ENCODE measurements at regions not wholly inside any gene's neighbourhood (a gene's known extent, or its start where the extent isn't known, plus 50 kb on each side); places are given as distances from the start of the nearest gene placed in this dataset.

- TF ChIP-seq, protein P1, sequence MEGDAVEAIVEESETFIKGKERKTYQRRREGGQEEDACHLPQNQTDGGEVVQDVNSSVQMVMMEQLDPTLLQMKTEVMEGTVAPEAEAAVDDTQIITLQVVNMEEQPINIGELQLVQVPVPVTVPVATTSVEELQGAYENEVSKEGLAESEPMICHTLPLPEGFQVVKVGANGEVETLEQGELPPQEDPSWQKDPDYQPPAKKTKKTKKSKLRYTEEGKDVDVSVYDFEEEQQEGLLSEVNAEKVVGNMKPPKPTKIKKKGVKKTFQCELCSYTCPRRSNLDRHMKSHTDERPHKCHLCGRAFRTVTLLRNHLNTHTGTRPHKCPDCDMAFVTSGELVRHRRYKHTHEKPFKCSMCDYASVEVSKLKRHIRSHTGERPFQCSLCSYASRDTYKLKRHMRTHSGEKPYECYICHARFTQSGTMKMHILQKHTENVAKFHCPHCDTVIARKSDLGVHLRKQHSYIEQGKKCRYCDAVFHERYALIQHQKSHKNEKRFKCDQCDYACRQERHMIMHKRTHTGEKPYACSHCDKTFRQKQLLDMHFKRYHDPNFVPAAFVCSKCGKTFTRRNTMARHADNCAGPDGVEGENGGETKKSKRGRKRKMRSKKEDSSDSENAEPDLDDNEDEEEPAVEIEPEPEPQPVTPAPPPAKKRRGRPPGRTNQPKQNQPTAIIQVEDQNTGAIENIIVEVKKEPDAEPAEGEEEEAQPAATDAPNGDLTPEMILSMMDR (conservative IDR thresholded peaks at IDR 0.05; ENCODE audit: low read depth in 2 of 2): no peak
- no peak for TF ChIP-seq POLR2AphosphoS5 (IDR thresholded peaks at IDR 0.05; ENCODE audit: low read depth)
- TF ChIP-seq EZH2 (IDR thresholded peaks at IDR 0.05; ENCODE audit: low read depth, unreplicated experiment): no peak
- TF ChIP-seq CREB1 (CRISPR knock-in tag; IDR thresholded peaks at IDR 0.05; ENCODE audit: low read depth): no peak
- TF ChIP-seq, protein P2, sequence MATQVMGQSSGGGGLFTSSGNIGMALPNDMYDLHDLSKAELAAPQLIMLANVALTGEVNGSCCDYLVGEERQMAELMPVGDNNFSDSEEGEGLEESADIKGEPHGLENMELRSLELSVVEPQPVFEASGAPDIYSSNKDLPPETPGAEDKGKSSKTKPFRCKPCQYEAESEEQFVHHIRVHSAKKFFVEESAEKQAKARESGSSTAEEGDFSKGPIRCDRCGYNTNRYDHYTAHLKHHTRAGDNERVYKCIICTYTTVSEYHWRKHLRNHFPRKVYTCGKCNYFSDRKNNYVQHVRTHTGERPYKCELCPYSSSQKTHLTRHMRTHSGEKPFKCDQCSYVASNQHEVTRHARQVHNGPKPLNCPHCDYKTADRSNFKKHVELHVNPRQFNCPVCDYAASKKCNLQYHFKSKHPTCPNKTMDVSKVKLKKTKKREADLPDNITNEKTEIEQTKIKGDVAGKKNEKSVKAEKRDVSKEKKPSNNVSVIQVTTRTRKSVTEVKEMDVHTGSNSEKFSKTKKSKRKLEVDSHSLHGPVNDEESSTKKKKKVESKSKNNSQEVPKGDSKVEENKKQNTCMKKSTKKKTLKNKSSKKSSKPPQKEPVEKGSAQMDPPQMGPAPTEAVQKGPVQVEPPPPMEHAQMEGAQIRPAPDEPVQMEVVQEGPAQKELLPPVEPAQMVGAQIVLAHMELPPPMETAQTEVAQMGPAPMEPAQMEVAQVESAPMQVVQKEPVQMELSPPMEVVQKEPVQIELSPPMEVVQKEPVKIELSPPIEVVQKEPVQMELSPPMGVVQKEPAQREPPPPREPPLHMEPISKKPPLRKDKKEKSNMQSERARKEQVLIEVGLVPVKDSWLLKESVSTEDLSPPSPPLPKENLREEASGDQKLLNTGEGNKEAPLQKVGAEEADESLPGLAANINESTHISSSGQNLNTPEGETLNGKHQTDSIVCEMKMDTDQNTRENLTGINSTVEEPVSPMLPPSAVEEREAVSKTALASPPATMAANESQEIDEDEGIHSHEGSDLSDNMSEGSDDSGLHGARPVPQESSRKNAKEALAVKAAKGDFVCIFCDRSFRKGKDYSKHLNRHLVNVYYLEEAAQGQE (IDR thresholded peaks at IDR 0.05; ENCODE audit: unreplicated experiment): no peak
- TF ChIP-seq EZH2phosphoT487 (IDR thresholded peaks at IDR 0.05; ENCODE audit: unreplicated experiment): no peak
- TF ChIP-seq NANOG (IDR thresholded peaks at IDR 0.05; ENCODE audit: borderline replicate concordance): no peak
Observed at GRCh38 chr2:196245378-196246140, 74.2 kb upstream of the STK17B start.

Data from GM23338 (cell line).